Stimulated activated naive CD8-positive, alpha-beta T cell treated with anti-CD3 and anti-CD28 coated beads, Interleukin-15, amount 100 ng/mL, for 72 hours (primary cell): ENCODE measurements at regions not wholly inside any gene's neighbourhood (a gene's known extent, or its start where the extent isn't known, plus 50 kb on each side); places are given as distances from the start of the nearest gene placed in this dataset.

ENCODE experiments used
- ATAC-seq: fragments of 150-1000 bp; cut with Tn5 transposase; 2 replicates; pipeline ENCODE4 v1.10.0; 2021; ENCODE audit warnings: mild to moderate bottlenecking, moderate library complexity
- DNase-seq, 2 donors: peaks; one replicate each; pipeline ENCODE4 v3.0.0; 2021 to 2022
- H3K27ac Mint-ChIP-seq, 2 donors: one replicate each; pipeline ENCODE4 v1.8.0; 2022; ENCODE audit warnings: mild to moderate bottlenecking in 2 of 2, mixed read lengths in 2 of 2, moderate library complexity in 2 of 2
- H3K27me3 Mint-ChIP-seq: one replicate; pipeline ENCODE4 v1.8.0; 2022; ENCODE audit warnings: mixed read lengths
- H3K4me1 Mint-ChIP-seq: one replicate; pipeline ENCODE4 v1.8.0; 2022; ENCODE audit warnings: mild to moderate bottlenecking, mixed read lengths
- H3K4me3 Mint-ChIP-seq, 2 donors: one replicate each; pipeline ENCODE4 v1.8.0; 2022; ENCODE audit warnings: mild to moderate bottlenecking in 2 of 2, mixed read lengths in 2 of 2, moderate library complexity in 1 of 2
- H3K9me3 Mint-ChIP-seq, 2 donors: one replicate each; pipeline ENCODE4 v1.8.0; 2022; ENCODE audit warnings: mixed read lengths in 2 of 2

- no peaks in the 10 kb centered on the region for H3K4me1 Mint-ChIP-seq
- H3K9me3 Mint-ChIP-seq, result no peaks in the 10 kb centered on the region
- H3K27ac Mint-ChIP-seq, result no peak overlapping the region
- no peak for ATAC-seq
- H3K4me3 Mint-ChIP-seq, result no peak overlapping the region
- DNase-seq, result no peak
- H3K27me3 Mint-ChIP-seq, result no peaks in the 10 kb centered on the region
These were observed 422.5 kb upstream of the SLC8A1 start for GRCh38 chr2:40874380-40874779.

GRCh38 chr2:40877734-40878288 lies 425.9 kb upstream of the SLC8A1 start:
- H3K27me3 Mint-ChIP-seq, result no peaks in the 10 kb centered on the region
- no peak overlapping the region for H3K27ac Mint-ChIP-seq
- no peak for ATAC-seq
- H3K4me3 Mint-ChIP-seq, result no peak overlapping the region
- no peaks in the 10 kb centered on the region for H3K9me3 Mint-ChIP-seq
- no peak for DNase-seq
- H3K4me1 Mint-ChIP-seq, result no peaks in the 10 kb centered on the region

GRCh38 chr2:40879305-40879704 lies 427.4 kb upstream of the SLC8A1 start:
- no peaks in the 10 kb centered on the region for H3K4me1 Mint-ChIP-seq
- no peak overlapping the region for H3K27ac Mint-ChIP-seq
- no peaks in the 10 kb centered on the region for H3K27me3 Mint-ChIP-seq
- no peak overlapping the region for H3K4me3 Mint-ChIP-seq
- DNase-seq, result no peak
- H3K9me3 Mint-ChIP-seq, result no peaks in the 10 kb centered on the region
- no peak for ATAC-seq

GRCh38 chr2:40886100-40886499 lies 434.2 kb upstream of the SLC8A1 start:
- Mint-ChIP-seq H3K4me3 (no peak overlapping the region), H3K4me1 (no peaks in the 10 kb centered on the region), H3K9me3 (no peaks in the 10 kb centered on the region), H3K27ac (no peak overlapping the region), H3K27me3 (no peaks in the 10 kb centered on the region)
- ATAC-seq, result no peak
- DNase-seq, result no peak

GRCh38 chr2:40886655-40887054 lies 434.8 kb upstream of the SLC8A1 start:
- Mint-ChIP-seq H3K9me3 (no peaks in the 10 kb centered on the region), H3K4me1 (no peaks in the 10 kb centered on the region), H3K4me3 (no peak overlapping the region), H3K27ac (no peak overlapping the region), H3K27me3 (no peaks in the 10 kb centered on the region)
- no peak for DNase-seq
- no peak for ATAC-seq

GRCh38 chr2:40896358-40896757 lies 444.5 kb upstream of the SLC8A1 start:
- no peaks in the 10 kb centered on the region for H3K27me3 Mint-ChIP-seq
- no peak overlapping the region for H3K27ac Mint-ChIP-seq
- H3K4me1 Mint-ChIP-seq, result no peaks in the 10 kb centered on the region
- no peak overlapping the region for H3K4me3 Mint-ChIP-seq
- DNase-seq, result no peak
- ATAC-seq, result no peak
- no peaks in the 10 kb centered on the region for H3K9me3 Mint-ChIP-seq

GRCh38 chr2:40914666-40915065 lies 462.8 kb upstream of the SLC8A1 start:
- H3K27me3 Mint-ChIP-seq, result no peaks in the 10 kb centered on the region
- no peak for DNase-seq
- no peak overlapping the region for H3K27ac Mint-ChIP-seq
- ATAC-seq, result no peak
- no peak overlapping the region for H3K4me3 Mint-ChIP-seq
- peaks cover 0 to 6% of the 10 kb centered on the region in 2 donors for H3K9me3 Mint-ChIP-seq
- H3K4me1 Mint-ChIP-seq, result no peaks in the 10 kb centered on the region

- no peak overlapping the region for H3K27ac Mint-ChIP-seq
- no peaks in the 10 kb centered on the region for H3K4me1 Mint-ChIP-seq
- H3K4me3 Mint-ChIP-seq, result no peak overlapping the region
- no peaks in the 10 kb centered on the region for H3K9me3 Mint-ChIP-seq
- no peak for DNase-seq
- no peaks in the 10 kb centered on the region for H3K27me3 Mint-ChIP-seq
- ATAC-seq, result no peak
These were observed 463.8 kb upstream of the SLC8A1 start for GRCh38 chr2:40915651-40916050.

GRCh38 chr2:40935349-40935748 lies 483.5 kb upstream of the SLC8A1 start:
- H3K27me3 Mint-ChIP-seq, result no peaks in the 10 kb centered on the region
- peaks cover 5 to 7% of the 10 kb centered on the region in 2 donors for H3K9me3 Mint-ChIP-seq
- ATAC-seq, result no peak
- no peak for DNase-seq
- no peak overlapping the region for H3K4me3 Mint-ChIP-seq
- H3K4me1 Mint-ChIP-seq, result no peaks in the 10 kb centered on the region
- H3K27ac Mint-ChIP-seq, result no peak overlapping the region

GRCh38 chr2:40937284-40937683 lies 485.4 kb upstream of the SLC8A1 start:
- Mint-ChIP-seq H3K27ac (no peak overlapping the region), H3K9me3 (peaks cover 10 to 15% of the 10 kb centered on the region in 2 donors), H3K4me1 (no peaks in the 10 kb centered on the region), H3K27me3 (no peaks in the 10 kb centered on the region), H3K4me3 (no peak overlapping the region)
- no peak for ATAC-seq
- DNase-seq, result no peak

- Mint-ChIP-seq H3K9me3 (no peaks in the 10 kb centered on the region), H3K27ac (no peak overlapping the region), H3K4me1 (no peaks in the 10 kb centered on the region), H3K27me3 (no peaks in the 10 kb centered on the region), H3K4me3 (no peak overlapping the region)
- ATAC-seq (no peak), DNase-seq (no peak)
These were observed 501.5 kb upstream of the SLC8A1 start for GRCh38 chr2:40953341-40953740.

- no peak for ATAC-seq
- H3K4me3 Mint-ChIP-seq, result no peak overlapping the region
- no peak for DNase-seq
- no peaks in the 10 kb centered on the region for H3K4me1 Mint-ChIP-seq
- H3K27ac Mint-ChIP-seq, result no peak overlapping the region
- no peaks in the 10 kb centered on the region for H3K27me3 Mint-ChIP-seq
- no peaks in the 10 kb centered on the region for H3K9me3 Mint-ChIP-seq
These were observed 503.2 kb upstream of the SLC8A1 start for GRCh38 chr2:40955042-40955441.

GRCh38 chr2:40955635-40956034 lies 503.7 kb upstream of the SLC8A1 start:
- H3K27ac Mint-ChIP-seq, result no peak overlapping the region
- H3K27me3 Mint-ChIP-seq, result no peaks in the 10 kb centered on the region
- DNase-seq (no peak), ATAC-seq (no peak)
- no peak overlapping the region for H3K4me3 Mint-ChIP-seq
- H3K4me1 Mint-ChIP-seq, result no peaks in the 10 kb centered on the region
- H3K9me3 Mint-ChIP-seq, result no peaks in the 10 kb centered on the region

- Mint-ChIP-seq H3K9me3 (no peaks in the 10 kb centered on the region), H3K4me1 (no peaks in the 10 kb centered on the region), H3K27me3 (no peaks in the 10 kb centered on the region), H3K4me3 (no peak overlapping the region), H3K27ac (no peak overlapping the region)
- DNase-seq (no peak), ATAC-seq (no peak)
These were observed 505.6 kb upstream of the SLC8A1 start for GRCh38 chr2:40957508-40957907.

- ATAC-seq, result no peak
- H3K4me1 Mint-ChIP-seq, result no peaks in the 10 kb centered on the region
- no peak for DNase-seq
- no peaks in the 10 kb centered on the region for H3K27me3 Mint-ChIP-seq
- H3K27ac Mint-ChIP-seq, result no peak overlapping the region
- H3K4me3 Mint-ChIP-seq, result no peak overlapping the region
- peaks cover 9 to 13% of the 10 kb centered on the region in 2 donors for H3K9me3 Mint-ChIP-seq
These were observed 510.1 kb upstream of the SLC8A1 start for GRCh38 chr2:40962026-40962425.

- ATAC-seq (no peak), DNase-seq (no peak)
- no peak overlapping the region for H3K4me3 Mint-ChIP-seq
- peaks cover 9 to 13% of the 10 kb centered on the region in 2 donors for H3K9me3 Mint-ChIP-seq
- no peaks in the 10 kb centered on the region for H3K27me3 Mint-ChIP-seq
- H3K27ac Mint-ChIP-seq, result no peak overlapping the region
- no peaks in the 10 kb centered on the region for H3K4me1 Mint-ChIP-seq
These were observed 512.8 kb upstream of the SLC8A1 start for GRCh38 chr2:40964509-40965250.

GRCh38 chr2:40967451-40967850 lies 515.6 kb upstream of the SLC8A1 start:
- ATAC-seq, result no peak
- peak overlapping the region in 1 of 2 donors; percentile 61 for H3K27ac Mint-ChIP-seq
- DNase-seq, result no peak
- H3K27me3 Mint-ChIP-seq, result no peaks in the 10 kb centered on the region
- H3K9me3 Mint-ChIP-seq, result peaks cover 9 to 13% of the 10 kb centered on the region in 2 donors
- no peaks in the 10 kb centered on the region for H3K4me1 Mint-ChIP-seq
- H3K4me3 Mint-ChIP-seq, result no peak overlapping the region
